ENCODE measurements at regions not wholly inside any gene's neighbourhood (a gene's known extent, or its start where the extent isn't known, plus 50 kb on each side); places are given as distances from the start of the nearest gene placed in this dataset.

GRCh38 chr16:9578459-9578858 is 487.0 kb downstream of the HAPSTR1 start:
- no peak for TF ChIP-seq CTCF (conservative IDR thresholded peaks at IDR 0.05; ENCODE audit: low read length)
- TF ChIP-seq EZH2phosphoT487 (IDR thresholded peaks at IDR 0.05; ENCODE audit: borderline replicate concordance), result no peak
